Thymus (tissue), 11 donors: ENCODE measurements at regions not wholly inside any gene's neighbourhood (a gene's known extent, or its start where the extent isn't known, plus 50 kb on each side); places are given as distances from the start of the nearest gene placed in this dataset.

ENCODE experiments used
- DNase-seq, 9 donors: peaks; one replicate each; pipeline ENCODE4 v3.0.0-alpha.2; 2013; ENCODE audit warnings: low spot score in 9 of 9, low read depth in 6 of 9, missing footprints in 1 of 9
- H3K27ac ChIP-seq, 2 donors: one replicate each; pipeline ENCODE4 v1.5.1; 2013; ENCODE audit warnings: control low read depth in 1 of 2, low read depth in 1 of 2, low read length in 1 of 2, mild to moderate bottlenecking in 1 of 2, moderate library complexity in 1 of 2
- H3K27me3 ChIP-seq, 2 donors: one replicate each; pipeline ENCODE4 v1.5.1; 2013; ENCODE audit warnings: low read length in 1 of 2; ENCODE audit not compliant: control insufficient read depth in 2 of 2, insufficient read depth in 1 of 2
- H3K36me3 ChIP-seq, 2 donors: one replicate each; pipeline ENCODE4 v1.5.1; 2013; ENCODE audit warnings: low read length in 1 of 2, mild to moderate bottlenecking in 1 of 2, moderate library complexity in 1 of 2; ENCODE audit not compliant: control insufficient read depth in 2 of 2, insufficient read depth in 2 of 2
- H3K4me1 ChIP-seq, 2 donors: one replicate each; pipeline ENCODE4 v1.5.1; 2013; ENCODE audit warnings: low read length in 2 of 2; ENCODE audit not compliant: control insufficient read depth in 2 of 2, insufficient read depth in 2 of 2
- H3K4me3 ChIP-seq, 2 donors: one replicate each; pipeline ENCODE4 v1.5.1; 2013; ENCODE audit warnings: low read length in 2 of 2, control low read depth in 1 of 2, mild to moderate bottlenecking in 1 of 2
- H3K9me3 ChIP-seq, 2 donors: one replicate each; pipeline ENCODE4 v1.5.1; 2013; ENCODE audit warnings: low read length in 1 of 2, mild to moderate bottlenecking in 1 of 2; ENCODE audit not compliant: control insufficient read depth in 2 of 2, insufficient read depth in 1 of 2
- WGBS: extraction: QIAGEN DNeasy Blood & Tissue Kit; methylation state at CpG from one replicate; pipeline ENCODE4 v1.1.7; 2013; 5-methylcytosine and 5-hydroxymethylcytosine counted together
- donor health status: healthy.

- Histone ChIP-seq H3K4me3 (no peak overlapping the region), H3K27me3 (no peaks in the 10 kb centered on the region), H3K27ac (no peak overlapping the region), H3K36me3 (no peaks in the 10 kb centered on the region), H3K9me3 (peaks cover 0 to 5% of the 10 kb centered on the region in 2 donors), H3K4me1 (no peaks in the 10 kb centered on the region)
- 94% methylated on average over 2 of the region's 2 CpGs for WGBS
- DNase-seq: no peak
These were observed 227.6 kb downstream of the MINAR1 start for GRCh38 chr15:79659691-79660090.

- Histone ChIP-seq H3K36me3 (no peaks in the 10 kb centered on the region), H3K9me3 (no peaks in the 10 kb centered on the region), H3K4me1 (no peaks in the 10 kb centered on the region), H3K4me3 (no peak overlapping the region), H3K27me3 (no peaks in the 10 kb centered on the region), H3K27ac (no peak overlapping the region)
- WGBS: 97% methylated on average over 1 of the region's 1 CpG
- no peak for DNase-seq
These were observed 229.3 kb downstream of the MINAR1 start for GRCh38 chr15:79661411-79661810.

- 46% methylated on average over 4 of the region's 4 CpGs for WGBS
- H3K36me3 ChIP-seq: no peaks in the 10 kb centered on the region
- no peaks in the 10 kb centered on the region for H3K9me3 ChIP-seq
- H3K4me1 ChIP-seq: no peaks in the 10 kb centered on the region
- no peaks in the 10 kb centered on the region for H3K27me3 ChIP-seq
- no peak overlapping the region for H3K4me3 ChIP-seq
- H3K27ac ChIP-seq: no peak overlapping the region
- no peak for DNase-seq
These were observed 223.2 kb downstream of the MTHFS start for GRCh38 chr15:79673416-79674123.

GRCh38 chr15:79674124-79674465 lies 222.7 kb downstream of the MTHFS start:
- WGBS: 74% methylated on average over 2 of the region's 2 CpGs
- Histone ChIP-seq H3K9me3 (no peaks in the 10 kb centered on the region), H3K4me1 (no peaks in the 10 kb centered on the region), H3K4me3 (no peak overlapping the region), H3K27ac (no peak overlapping the region), H3K27me3 (no peaks in the 10 kb centered on the region), H3K36me3 (no peaks in the 10 kb centered on the region)
- no peak for DNase-seq

GRCh38 chr15:79675982-79676381 lies 220.8 kb downstream of the MTHFS start:
- Histone ChIP-seq H3K9me3 (no peaks in the 10 kb centered on the region), H3K4me1 (no peaks in the 10 kb centered on the region), H3K36me3 (no peaks in the 10 kb centered on the region), H3K4me3 (no peak overlapping the region), H3K27me3 (no peaks in the 10 kb centered on the region), H3K27ac (no peak overlapping the region)
- no peak for DNase-seq
- WGBS: 91% methylated on average over 5 of the region's 5 CpGs

GRCh38 chr15:79676621-79677020 lies 220.2 kb downstream of the MTHFS start:
- 97% methylated on average over 2 of the region's 2 CpGs for WGBS
- Histone ChIP-seq H3K36me3 (no peaks in the 10 kb centered on the region), H3K4me3 (no peak overlapping the region), H3K4me1 (no peaks in the 10 kb centered on the region), H3K9me3 (no peaks in the 10 kb centered on the region), H3K27me3 (no peaks in the 10 kb centered on the region), H3K27ac (no peak overlapping the region)
- DNase-seq: no peak

- no peaks in the 10 kb centered on the region for H3K4me1 ChIP-seq
- no peak overlapping the region for H3K27ac ChIP-seq
- DNase-seq: no peak
- no peaks in the 10 kb centered on the region for H3K36me3 ChIP-seq
- no peaks in the 10 kb centered on the region for H3K27me3 ChIP-seq
- H3K9me3 ChIP-seq: no peaks in the 10 kb centered on the region
- no peak overlapping the region for H3K4me3 ChIP-seq
- 60% methylated on average over 7 of the region's 7 CpGs for WGBS
These were observed 219.6 kb downstream of the MTHFS start for GRCh38 chr15:79677241-79677640.

- WGBS: 93% methylated on average over 1 of the region's 1 CpG
- Histone ChIP-seq H3K27me3 (no peaks in the 10 kb centered on the region), H3K27ac (no peak overlapping the region), H3K4me3 (no peak overlapping the region), H3K4me1 (no peaks in the 10 kb centered on the region), H3K36me3 (no peaks in the 10 kb centered on the region), H3K9me3 (no peaks in the 10 kb centered on the region)
- DNase-seq: no peak
These were observed 218.6 kb downstream of the MTHFS start for GRCh38 chr15:79678032-79678701.

- 86% methylated on average over 5 of the region's 5 CpGs for WGBS
- Histone ChIP-seq H3K4me1 (no peaks in the 10 kb centered on the region), H3K4me3 (no peak overlapping the region), H3K36me3 (no peaks in the 10 kb centered on the region), H3K27me3 (no peaks in the 10 kb centered on the region), H3K27ac (no peak overlapping the region), H3K9me3 (no peaks in the 10 kb centered on the region)
- no peak for DNase-seq
These were observed 216.1 kb downstream of the MTHFS start for GRCh38 chr15:79680720-79681119.
